Activated CD4-positive, alpha-beta T cell treated with anti-CD3 and anti-CD28 coated beads, Interleukin-2, amount 50 U/mL, for 4 hours (primary cell): ENCODE measurements at regions not wholly inside any gene's neighbourhood (a gene's known extent, or its start where the extent isn't known, plus 50 kb on each side); places are given as distances from the start of the nearest gene placed in this dataset.
A peak's percentile ranks its signal among the peaks of the same experiment; 100 is the strongest.
"Not testable (repeated sequence)": the region's sequence is repeated elsewhere in the genome, so short reads cannot be mapped to it uniquely, and the experiment has no call there.

ENCODE experiments used
- DNase-seq, 2 experiments: peaks; one replicate each; pipeline ENCODE4 v3.0.0-alpha.2; 2020

GRCh38 chr5:127216143-127216542 is 74.5 kb upstream of the MEGF10 start:
- DNase-seq, result no peak

GRCh38 chr5:127216898-127217675 is 73.5 kb upstream of the MEGF10 start:
- no peak for DNase-seq

- not testable (repeated sequence) for DNase-seq
These were observed 68.7 kb upstream of the MEGF10 start for GRCh38 chr5:127221936-127222335.

- DNase-seq, result not testable (repeated sequence)
These were observed 67.9 kb upstream of the MEGF10 start for GRCh38 chr5:127222571-127223156.

GRCh38 chr5:127223256-127223974 is 67.2 kb upstream of the MEGF10 start:
- no peak for DNase-seq

GRCh38 chr5:127227881-127228280 is 62.7 kb upstream of the MEGF10 start:
- no peak for DNase-seq

GRCh38 chr5:127228540-127229184 is 61.9 kb upstream of the MEGF10 start:
- DNase-seq, result no peak

GRCh38 chr5:127229185-127229889 is 61.3 kb upstream of the MEGF10 start:
- peak; percentile 16 to 33 for DNase-seq

- DNase-seq, result no peak
These were observed 59.5 kb upstream of the MEGF10 start for GRCh38 chr5:127231118-127231517.

- DNase-seq, result no peak
These were observed 57.0 kb upstream of the MEGF10 start for GRCh38 chr5:127233590-127233989.

- DNase-seq, result no peak
These were observed 55.5 kb upstream of the MEGF10 start for GRCh38 chr5:127235136-127235535.

GRCh38 chr5:127236254-127236653 is 54.3 kb upstream of the MEGF10 start:
- DNase-seq, result no peak
